ENCODE measurements at regions not wholly inside any gene's neighbourhood (a gene's known extent, or its start where the extent isn't known, plus 50 kb on each side); places are given as distances from the start of the nearest gene placed in this dataset.

DNA sequence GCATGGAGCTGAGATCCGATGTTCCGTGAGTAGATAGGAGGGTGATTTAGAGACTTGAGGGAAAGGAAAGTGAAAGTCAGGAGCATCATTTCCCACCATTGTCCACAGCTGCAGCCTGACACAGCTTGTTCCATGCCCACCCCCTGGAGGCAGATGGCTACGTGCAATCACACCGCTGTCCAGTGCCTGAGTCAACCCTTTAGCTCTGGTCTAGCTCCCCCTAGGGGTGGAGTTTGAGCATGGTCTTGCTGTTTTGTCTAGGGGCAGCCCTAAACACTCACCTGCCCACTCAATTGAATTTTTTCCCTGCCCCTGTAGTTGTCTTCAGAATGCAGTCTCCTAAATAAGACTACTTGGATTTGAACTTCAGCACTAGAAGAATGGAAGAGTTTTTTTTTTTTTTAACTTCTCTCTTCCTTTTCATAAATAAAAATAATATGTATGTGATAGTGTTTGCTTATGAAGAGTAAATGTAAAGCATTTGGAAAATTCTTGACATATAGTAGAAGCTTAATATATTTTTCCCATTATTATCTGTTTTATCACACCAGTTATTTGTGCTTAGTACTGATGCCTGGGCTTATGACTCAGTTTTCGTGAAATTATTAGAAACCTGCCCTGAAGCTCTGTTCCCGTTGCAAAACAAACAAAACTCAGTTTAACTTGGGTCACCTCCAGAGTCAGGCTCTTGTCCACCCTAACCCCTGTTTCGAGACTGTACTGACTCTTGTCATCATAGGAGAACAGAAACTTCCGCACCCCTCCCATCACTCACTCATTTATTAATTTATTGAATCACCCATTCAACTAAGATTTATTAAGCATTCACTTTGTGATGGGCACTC, 814.8 kb downstream of the MAFB start:
- peak; percentile 53 for DNase-seq (ENCODE audit: low spot score)

DNA sequence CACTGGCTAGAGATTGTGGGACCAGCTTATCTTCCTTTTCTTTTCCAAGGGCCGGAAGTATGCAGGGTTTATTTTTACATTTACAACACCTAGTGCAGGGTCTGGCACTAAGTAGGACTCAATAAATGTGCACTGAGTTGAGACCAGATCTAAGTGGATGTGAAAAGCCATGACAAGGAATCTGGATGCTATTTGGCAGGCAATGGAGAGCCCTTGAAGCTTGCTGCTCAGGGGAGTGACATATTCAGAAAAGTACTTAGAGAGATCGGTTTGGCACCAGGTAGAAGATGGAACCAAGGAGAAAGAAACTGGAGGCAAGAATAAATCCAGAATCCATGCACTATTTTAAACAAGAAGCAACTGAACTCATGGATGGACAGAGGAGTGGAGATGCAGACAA, 815.8 kb downstream of the MAFB start:
- no peak for DNase-seq (ENCODE audit: low spot score)

DNA sequence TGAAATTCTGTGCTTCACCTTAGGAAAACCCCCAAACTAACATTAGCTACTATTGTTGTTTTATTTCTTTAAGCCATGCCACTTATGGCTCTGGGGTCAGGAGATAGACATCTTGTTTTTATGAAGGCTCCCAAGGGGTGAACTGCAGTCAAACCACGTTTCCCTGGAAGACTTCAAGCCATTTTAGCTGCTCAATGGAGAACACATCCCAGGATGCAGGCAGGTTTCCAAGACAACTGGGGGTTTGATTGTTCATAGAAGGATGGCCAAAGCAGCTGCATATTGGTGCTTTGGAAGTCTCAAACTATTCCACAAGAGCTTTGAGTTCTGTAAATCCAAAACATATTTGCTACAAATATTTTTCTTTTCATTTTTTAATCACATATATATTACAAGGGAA, 818.0 kb downstream of the MAFB start:
- no peak for DNase-seq (ENCODE audit: low spot score)

- DNase-seq (ENCODE audit: low spot score) = no peak
Measured at GRCh38 chr20:39865446-39865845, 823.6 kb downstream of the MAFB start.

- no peak for DNase-seq (ENCODE audit: low spot score)
Measured at GRCh38 chr20:39862470-39862891, 826.6 kb downstream of the MAFB start.

DNA sequence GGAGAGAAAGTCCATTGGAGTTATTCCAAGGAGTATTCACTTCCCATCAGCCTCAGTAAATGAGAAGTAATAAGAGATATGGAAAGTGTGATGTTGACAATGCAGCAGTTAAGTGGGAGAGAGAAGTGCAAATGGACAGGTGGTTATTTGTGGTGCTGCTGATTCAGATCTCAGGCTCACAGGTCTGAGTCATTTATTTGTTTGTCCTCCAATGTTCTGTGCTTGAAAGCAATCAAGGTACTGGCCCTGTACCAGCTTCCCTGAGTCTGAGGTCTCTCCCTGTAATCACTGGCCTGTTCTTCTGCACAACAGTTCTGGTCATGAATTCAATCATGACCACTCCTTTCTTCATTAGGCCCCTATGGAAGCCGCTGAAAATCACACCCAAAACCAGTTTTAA, 827.7 kb downstream of the MAFB start:
- no peak for DNase-seq (ENCODE audit: low spot score)

DNA sequence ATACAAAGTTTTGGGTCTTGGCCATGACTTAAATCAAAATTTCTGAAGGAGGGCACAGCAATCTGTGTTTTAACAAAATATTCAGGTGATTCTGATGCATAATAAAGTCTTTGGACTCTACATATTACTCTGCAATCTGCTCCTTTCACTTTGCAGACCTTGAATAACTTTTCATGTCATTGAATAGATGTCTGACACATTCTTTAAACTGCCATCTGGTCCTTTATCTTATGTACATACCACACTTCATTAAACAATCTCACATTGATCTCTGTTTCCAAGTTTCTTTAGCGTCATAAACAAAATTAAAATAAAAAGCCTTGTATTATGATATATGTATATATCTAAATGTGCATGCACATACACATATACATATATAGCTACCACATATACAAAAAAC, 831.2 kb downstream of the MAFB start:
- DNase-seq (ENCODE audit: low spot score) = no peak

- no peak for DNase-seq (ENCODE audit: low spot score)
Measured at GRCh38 chr20:39857187-39857586, 831.8 kb downstream of the MAFB start.

DNA sequence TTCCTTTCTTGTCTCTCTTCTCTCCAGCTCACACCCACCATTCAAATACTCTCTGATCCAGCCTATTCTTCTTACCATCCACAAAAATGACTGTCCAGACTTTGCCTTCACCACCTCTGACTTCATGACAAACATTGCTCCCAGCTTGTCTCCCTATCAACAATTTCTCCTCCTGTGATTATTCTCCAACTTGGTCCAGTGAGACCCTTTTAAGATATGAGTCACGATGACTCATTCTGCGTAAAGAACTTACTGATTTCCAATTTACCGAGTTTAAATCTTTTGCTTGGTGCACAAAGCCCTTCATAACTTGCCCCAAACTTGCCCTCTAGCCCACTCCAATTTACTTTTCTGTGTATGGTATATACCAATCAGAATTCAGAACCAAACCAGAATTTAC, 833.2 kb downstream of the MAFB start:
- no peak for DNase-seq (ENCODE audit: low spot score)

DNA sequence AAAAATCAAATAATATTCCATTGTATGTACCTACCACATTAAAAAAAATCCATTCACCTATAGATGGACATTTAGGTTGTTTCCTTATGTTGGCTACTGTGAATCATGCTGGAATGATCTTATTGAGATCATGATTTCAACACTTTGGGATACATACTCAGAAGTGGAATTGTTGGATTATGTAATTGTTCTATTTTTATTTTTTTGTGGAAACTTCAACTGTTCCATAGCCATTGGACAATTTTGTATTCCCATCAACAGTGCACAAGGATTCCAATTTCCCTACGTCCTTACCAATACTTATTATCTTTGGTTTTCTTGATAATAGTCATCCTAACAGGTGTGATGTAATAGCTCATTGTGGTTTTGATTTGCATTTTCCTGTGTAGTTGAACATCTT, 834.0 kb downstream of the MAFB start:
- no peak for DNase-seq (ENCODE audit: low spot score)

GRCh38 chr20:39853636-39854035, 835.4 kb downstream of the MAFB start:
- no peak for DNase-seq (ENCODE audit: low spot score)

DNA sequence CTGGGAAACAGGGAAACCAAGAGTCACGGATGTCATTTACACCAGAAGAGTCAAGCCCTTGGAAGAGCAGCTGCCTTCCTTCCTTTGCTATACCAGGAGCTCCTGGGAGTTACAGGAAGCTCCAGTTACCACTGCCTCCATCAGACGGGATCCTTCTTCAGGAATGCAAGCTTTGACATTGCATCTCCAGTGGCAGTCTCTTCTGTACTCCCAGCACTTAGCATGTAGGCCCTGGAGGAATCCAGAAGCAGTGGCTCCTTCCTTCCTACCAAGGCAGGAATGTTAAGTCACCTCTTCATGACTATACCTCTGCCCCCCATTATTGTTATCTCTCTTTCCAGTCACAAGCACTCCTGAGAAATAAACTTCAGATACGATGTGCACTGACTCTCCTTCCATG, 836.0 kb downstream of the MAFB start:
- DNase-seq (ENCODE audit: low spot score) = no peak

- no peak for DNase-seq (ENCODE audit: low spot score)
Measured at GRCh38 chr20:39851459-39851858, 837.6 kb downstream of the MAFB start.

- no peak for DNase-seq (ENCODE audit: low spot score)
Measured at GRCh38 chr20:39850821-39851330, 838.2 kb downstream of the MAFB start.

- no peak for DNase-seq (ENCODE audit: low spot score)
Measured at GRCh38 chr20:39850246-39850645, 838.8 kb downstream of the MAFB start.

DNA sequence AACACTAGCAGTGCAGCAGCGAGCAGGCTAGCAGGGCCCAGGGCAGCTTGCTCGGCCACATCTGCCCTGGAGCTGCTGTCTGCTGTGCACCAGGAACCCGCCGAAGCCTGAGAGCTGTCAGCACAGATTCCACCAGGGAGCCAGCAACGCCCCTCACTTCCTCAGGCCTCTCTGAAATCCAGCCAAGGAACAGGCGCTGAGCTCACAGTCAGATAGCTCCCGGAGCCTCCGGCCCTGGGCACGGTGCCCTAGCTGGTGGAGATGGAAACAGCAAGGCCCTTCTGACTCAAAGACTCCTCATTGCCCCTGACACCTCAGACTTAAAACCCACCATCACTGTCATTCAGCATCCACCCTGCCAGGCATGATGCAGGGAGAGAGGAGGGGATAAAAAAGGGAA, 839.4 kb downstream of the MAFB start:
- no peak for DNase-seq (ENCODE audit: low spot score)

DNA sequence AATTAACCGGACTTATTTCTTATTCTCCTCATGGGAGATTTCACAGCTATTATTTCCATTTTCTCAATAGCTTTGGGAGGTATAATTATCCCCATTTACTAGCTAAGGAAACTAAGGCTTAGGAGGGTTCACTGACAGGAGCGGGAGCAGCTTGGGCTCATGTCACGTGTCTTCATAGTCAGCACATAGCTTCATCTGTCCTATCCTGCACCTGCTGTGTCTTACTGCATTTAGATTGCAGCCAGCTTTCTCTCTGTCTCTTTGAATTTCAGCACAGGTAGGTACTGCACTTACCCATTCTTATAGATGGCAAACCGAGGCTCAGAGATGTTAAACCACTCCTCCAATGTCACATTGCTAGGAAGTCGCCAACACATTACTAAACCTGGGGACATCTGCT, 839.9 kb downstream of the MAFB start:
- DNase-seq (ENCODE audit: low spot score) = no peak

GRCh38 chr20:39839399-39840119, 849.5 kb downstream of the MAFB start:
- no peak for DNase-seq (ENCODE audit: low spot score)

DNA sequence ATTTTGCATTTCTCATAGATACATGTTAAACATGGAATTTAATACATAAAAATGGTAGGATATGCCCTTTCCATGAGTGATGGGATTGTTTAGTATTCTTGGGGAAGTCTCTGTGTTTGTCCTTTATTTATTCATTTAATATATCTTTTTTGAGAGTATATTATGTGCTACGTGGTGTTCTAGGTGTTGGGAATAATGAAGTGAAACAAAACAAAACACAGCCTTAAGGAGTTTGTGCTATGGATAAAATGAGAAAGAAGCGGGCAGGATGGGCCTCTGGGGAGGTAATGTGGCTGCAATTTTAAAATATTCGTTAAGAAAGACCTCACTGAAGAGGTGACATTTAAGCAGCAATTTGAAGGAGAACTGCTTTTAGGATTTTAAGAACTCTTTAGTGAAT, 851.5 kb downstream of the MAFB start:
- no peak for DNase-seq (ENCODE audit: low spot score)

GRCh38 chr20:39835130-39835842, 853.8 kb downstream of the MAFB start:
- no peak for DNase-seq (ENCODE audit: low spot score)

GRCh38 chr20:39830903-39831302, 858.1 kb downstream of the MAFB start:
- no peak for DNase-seq (ENCODE audit: low spot score)

GRCh38 chr20:39829661-39830060, 859.4 kb downstream of the MAFB start:
- DNase-seq (ENCODE audit: low spot score) = no peak

DNA sequence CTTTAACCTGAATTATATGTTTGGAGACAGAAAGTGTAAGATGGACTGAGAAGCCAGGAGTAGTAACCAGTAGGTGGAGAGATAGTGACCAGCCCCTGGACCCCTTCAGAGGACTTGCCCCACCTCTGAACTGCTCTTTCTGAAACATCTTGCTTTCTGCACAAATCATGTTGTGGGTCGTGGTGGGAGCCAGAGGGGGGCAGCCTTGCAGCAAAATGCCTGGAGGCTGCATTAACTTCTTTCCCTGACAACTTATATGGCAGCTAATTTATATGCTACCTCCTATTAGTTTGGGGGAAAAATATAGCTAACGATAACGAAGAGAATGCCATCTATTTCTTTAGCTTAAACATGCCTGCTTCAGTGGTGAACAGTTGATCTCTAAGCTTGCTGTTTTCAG, 859.8 kb downstream of the MAFB start:
- peak; percentile 1 for DNase-seq (ENCODE audit: low spot score)

All from HuH-7 (cell line).